Erythroblast (primary cell): ENCODE measurements at regions not wholly inside any gene's neighbourhood (a gene's known extent, or its start where the extent isn't known, plus 50 kb on each side); places are given as distances from the start of the nearest gene placed in this dataset.

Experiments
- DNase-seq, 2 experiments: peaks; one replicate each; lab custom pipeline; 2025; lab: John Stamatoyannopoulos, UW
- GATA1 ChIP-seq: IDR thresholded peaks from 2 replicates; pipeline ENCODE4 v1.6.1; 2011; ENCODE audit warnings: low read depth, mild to moderate bottlenecking, control low read depth, low read length, moderate library complexity
- POLR2A ChIP-seq: IDR thresholded peaks from 2 replicates; pipeline ENCODE4 v1.6.1; 2011; ENCODE audit warnings: mild to moderate bottlenecking, low read length

- no peak for TF ChIP-seq GATA1
- no peak for TF ChIP-seq POLR2A
- no peak for DNase-seq
Measured at GRCh38 chr3:124552224-124552623, 178.0 kb upstream of the UMPS start.

- DNase-seq: no peak
- TF ChIP-seq POLR2A: no peak
- no peak for TF ChIP-seq GATA1
Measured at GRCh38 chr3:124553178-124553577, 177.1 kb upstream of the UMPS start.

- no peak for DNase-seq
- TF ChIP-seq GATA1 (no peak), POLR2A (no peak)
Measured at GRCh38 chr3:124556636-124557035, 173.6 kb upstream of the UMPS start.

GRCh38 chr3:124557433-124558232 lies 172.6 kb upstream of the UMPS start:
- TF ChIP-seq GATA1: no peak
- DNase-seq: peak in 1 of 2 experiments; percentile 13

- no peak for TF ChIP-seq POLR2A
- no peak for TF ChIP-seq GATA1
- DNase-seq: peak in 1 of 2 experiments; percentile 14
Measured at GRCh38 chr3:124558991-124559845, 171.0 kb upstream of the UMPS start.

GRCh38 chr3:124559846-124560574 lies 170.2 kb upstream of the UMPS start:
- peak; percentile 57 to 73 for DNase-seq
- no peak for TF ChIP-seq POLR2A
- no peak for TF ChIP-seq GATA1

GRCh38 chr3:124560666-124561215 lies 169.5 kb upstream of the UMPS start:
- TF ChIP-seq POLR2A: no peak
- TF ChIP-seq GATA1: no peak
- DNase-seq: no peak

- DNase-seq: no peak
- TF ChIP-seq POLR2A (no peak), GATA1 (no peak)
Measured at GRCh38 chr3:124562769-124563168, 167.5 kb upstream of the UMPS start.

GRCh38 chr3:124563376-124563775 lies 166.9 kb upstream of the UMPS start:
- TF ChIP-seq POLR2A (no peak), GATA1 (no peak)
- DNase-seq: peak in 1 of 2 experiments; percentile 5

- peak; percentile 47 to 74 for DNase-seq
- TF ChIP-seq POLR2A (no peak), GATA1 (no peak)
Measured at GRCh38 chr3:124565013-124565412, 165.2 kb upstream of the UMPS start.

- no peak for DNase-seq
- no peak for TF ChIP-seq POLR2A
- TF ChIP-seq GATA1: no peak
Measured at GRCh38 chr3:124565551-124565950, 164.7 kb upstream of the UMPS start.

GRCh38 chr3:124566701-124567100 lies 163.6 kb upstream of the UMPS start:
- no peak for DNase-seq
- no peak for TF ChIP-seq POLR2A
- no peak for TF ChIP-seq GATA1

GRCh38 chr3:124567179-124567578 lies 163.1 kb upstream of the UMPS start:
- TF ChIP-seq POLR2A (no peak), GATA1 (no peak)
- no peak for DNase-seq

- no peak for DNase-seq
- no peak for TF ChIP-seq GATA1
Measured at GRCh38 chr3:124569761-124570160, 160.5 kb upstream of the UMPS start.
